Activated B cell treated with CpG ODN at 0.5 μM for 24 hours (primary cell): ENCODE measurements at regions not wholly inside any gene's neighbourhood (a gene's known extent, or its start where the extent isn't known, plus 50 kb on each side); places are given as distances from the start of the nearest gene placed in this dataset.
"Not testable (repeated sequence)": the region's sequence is repeated elsewhere in the genome, so short reads cannot be mapped to it uniquely, and the experiment has no call there.

Source experiments
- ATAC-seq: fragments of 200-7000 bp; cut with Tn5 transposase; one replicate; pipeline ENCODE4 v1.10.0; 2021; ENCODE audit warnings: low read depth, mild to moderate bottlenecking, moderate library complexity
- CTCF ChIA-PET: fragments of 350-600 bp; sonication (Branson Sonifier 250); formaldehyde crosslinking; loops from one replicate; lab custom pipeline; 2021; ENCODE audit warnings: antibody characterized with exemption; lab: Charles Lee
- POLR2A ChIA-PET: fragments of 350-600 bp; sonication (Branson Sonifier 250); formaldehyde crosslinking; loops from one replicate; lab custom pipeline; 2021; ENCODE audit warnings: antibody characterized with exemption; lab: Charles Lee
- DNase-seq: peaks from one replicate; pipeline ENCODE4 v3.0.0; 2022
- H3K27ac Mint-ChIP-seq: one replicate; pipeline ENCODE4 v1.8.0; 2020; ENCODE audit warnings: mixed read lengths
- H3K27me3 Mint-ChIP-seq: one replicate; pipeline ENCODE4 v1.8.0; 2021; ENCODE audit warnings: mixed read lengths
- H3K36me3 Mint-ChIP-seq: one replicate; pipeline ENCODE4 v1.8.0; 2021; ENCODE audit warnings: low read depth, mixed read lengths
- H3K4me1 Mint-ChIP-seq: one replicate; pipeline ENCODE4 v1.8.0; 2021; ENCODE audit warnings: mixed read lengths
- H3K4me3 Mint-ChIP-seq: one replicate; pipeline ENCODE4 v1.8.0; 2020; ENCODE audit warnings: mild to moderate bottlenecking, mixed read lengths
- H3K9me3 Mint-ChIP-seq: one replicate; pipeline ENCODE4 v1.8.0; 2020; ENCODE audit warnings: mixed read lengths
- intact Hi-C: fragments of 100-400 bp; cut with micrococcal nuclease; formaldehyde crosslinking; loops from one replicate; pipeline ENCODE4 v1.15.1; 2024
- TF ChIP-seq, protein P1 (sequence below): fragments of 200-600 bp; IDR thresholded peaks from one replicate; pipeline ENCODE4 v1.8.0; 2022; ENCODE audit warnings: antibody characterized with exemption, mild to moderate bottlenecking

DNA sequence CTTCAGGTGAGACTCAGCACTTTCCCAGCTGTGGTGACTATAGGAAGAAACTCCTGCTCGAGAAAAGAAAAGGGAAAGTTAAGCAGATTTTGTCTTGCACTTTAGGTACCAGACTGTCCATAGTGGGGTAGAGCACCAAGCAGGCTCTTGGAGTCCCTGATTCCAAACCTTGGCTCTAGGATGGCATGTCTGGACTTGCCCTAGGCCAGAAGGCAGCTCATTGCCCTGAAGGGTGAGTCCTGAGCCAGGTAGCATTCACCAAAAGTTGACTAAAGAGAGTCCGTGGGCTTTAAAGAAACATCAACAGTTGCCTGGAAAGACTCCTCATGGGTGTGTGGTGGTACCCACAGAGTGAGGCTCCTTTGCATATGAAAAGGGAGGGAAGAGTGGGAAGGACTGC lies 145.2 kb upstream of the SNX7 start:
- CTCF ChIA-PET = no interaction called here

DNA sequence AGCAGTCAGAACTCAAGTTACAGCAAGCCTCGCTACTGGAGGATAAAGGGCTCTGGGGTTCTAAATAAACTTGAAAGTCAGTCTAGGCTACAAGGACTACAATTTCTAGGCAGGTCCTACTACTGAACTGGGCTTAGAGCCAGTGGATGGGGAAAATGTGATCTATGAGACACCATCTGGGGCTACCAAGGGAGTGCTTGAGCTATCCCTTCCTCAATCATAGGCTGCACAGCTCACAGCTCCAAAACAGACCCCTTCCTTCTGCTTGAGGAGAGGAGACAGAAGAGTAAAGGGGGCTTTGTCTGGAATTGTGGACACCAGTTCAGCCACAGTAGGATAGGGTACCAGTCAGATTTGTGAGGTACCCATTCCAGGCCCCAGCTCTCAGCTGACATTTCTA lies 145.8 kb upstream of the SNX7 start:
- TF ChIP-seq, protein P1, sequence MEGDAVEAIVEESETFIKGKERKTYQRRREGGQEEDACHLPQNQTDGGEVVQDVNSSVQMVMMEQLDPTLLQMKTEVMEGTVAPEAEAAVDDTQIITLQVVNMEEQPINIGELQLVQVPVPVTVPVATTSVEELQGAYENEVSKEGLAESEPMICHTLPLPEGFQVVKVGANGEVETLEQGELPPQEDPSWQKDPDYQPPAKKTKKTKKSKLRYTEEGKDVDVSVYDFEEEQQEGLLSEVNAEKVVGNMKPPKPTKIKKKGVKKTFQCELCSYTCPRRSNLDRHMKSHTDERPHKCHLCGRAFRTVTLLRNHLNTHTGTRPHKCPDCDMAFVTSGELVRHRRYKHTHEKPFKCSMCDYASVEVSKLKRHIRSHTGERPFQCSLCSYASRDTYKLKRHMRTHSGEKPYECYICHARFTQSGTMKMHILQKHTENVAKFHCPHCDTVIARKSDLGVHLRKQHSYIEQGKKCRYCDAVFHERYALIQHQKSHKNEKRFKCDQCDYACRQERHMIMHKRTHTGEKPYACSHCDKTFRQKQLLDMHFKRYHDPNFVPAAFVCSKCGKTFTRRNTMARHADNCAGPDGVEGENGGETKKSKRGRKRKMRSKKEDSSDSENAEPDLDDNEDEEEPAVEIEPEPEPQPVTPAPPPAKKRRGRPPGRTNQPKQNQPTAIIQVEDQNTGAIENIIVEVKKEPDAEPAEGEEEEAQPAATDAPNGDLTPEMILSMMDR = no peak
- POLR2A ChIA-PET = no interaction called here

More for the DNA sequence above, 145.2 kb upstream of the SNX7 start:
- no peaks in the 10 kb centered on the region for H3K36me3 Mint-ChIP-seq
- H3K4me1 Mint-ChIP-seq = no peaks in the 10 kb centered on the region
- TF ChIP-seq, protein P1 = no peak
- no peak overlapping the region for H3K27ac Mint-ChIP-seq
- H3K4me3 Mint-ChIP-seq = no peak overlapping the region
- POLR2A ChIA-PET = no interaction called here
- no peak for ATAC-seq
- H3K9me3 Mint-ChIP-seq = peaks cover 8% of the 10 kb centered on the region
- intact Hi-C loops = no loop called here
- no peak for DNase-seq
- H3K27me3 Mint-ChIP-seq = no peaks in the 10 kb centered on the region

DNA sequence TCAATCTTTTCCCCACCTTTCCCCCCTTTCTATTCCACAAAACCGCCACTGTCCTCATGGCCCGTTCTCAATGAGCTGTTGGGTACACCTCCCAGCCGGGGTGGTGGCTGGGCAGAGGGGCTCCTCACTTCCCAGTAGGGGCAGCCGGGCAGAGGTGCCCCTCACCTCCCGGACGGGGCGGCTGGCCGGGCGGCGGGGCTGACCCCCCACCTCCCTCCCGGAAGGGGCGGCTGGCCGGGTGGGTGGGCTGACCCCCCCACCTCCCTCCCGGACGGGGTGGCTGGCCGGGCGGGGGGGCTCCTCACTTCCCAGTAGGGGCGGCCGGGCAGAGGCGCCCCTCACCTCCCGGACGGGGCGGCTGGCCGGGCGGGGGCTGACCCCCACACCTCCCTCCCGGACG lies 149.3 kb upstream of the SNX7 start:
- CTCF ChIA-PET, H3K4me3 Mint-ChIP-seq, H3K9me3 Mint-ChIP-seq, H3K4me1 Mint-ChIP-seq, H3K27ac Mint-ChIP-seq, ATAC-seq, H3K27me3 Mint-ChIP-seq, intact Hi-C loops, DNase-seq, H3K36me3 Mint-ChIP-seq, POLR2A ChIA-PET: not testable (repeated sequence)

More for the DNA sequence above, 145.8 kb upstream of the SNX7 start:
- no peak for ATAC-seq
- H3K27ac Mint-ChIP-seq = no peak overlapping the region
- no peaks in the 10 kb centered on the region for H3K36me3 Mint-ChIP-seq
- H3K9me3 Mint-ChIP-seq = peaks cover 9% of the 10 kb centered on the region
- intact Hi-C loops = no loop called here
- CTCF ChIA-PET = interaction anchor here (0.6 kb wide), 1 partner anchor 1099 kb away, joined by 3 read pairs; no protein-coding TSS in a partner anchor
- H3K4me3 Mint-ChIP-seq = no peak overlapping the region
- no peaks in the 10 kb centered on the region for H3K27me3 Mint-ChIP-seq
- H3K4me1 Mint-ChIP-seq = no peaks in the 10 kb centered on the region
- DNase-seq = no peak

DNA sequence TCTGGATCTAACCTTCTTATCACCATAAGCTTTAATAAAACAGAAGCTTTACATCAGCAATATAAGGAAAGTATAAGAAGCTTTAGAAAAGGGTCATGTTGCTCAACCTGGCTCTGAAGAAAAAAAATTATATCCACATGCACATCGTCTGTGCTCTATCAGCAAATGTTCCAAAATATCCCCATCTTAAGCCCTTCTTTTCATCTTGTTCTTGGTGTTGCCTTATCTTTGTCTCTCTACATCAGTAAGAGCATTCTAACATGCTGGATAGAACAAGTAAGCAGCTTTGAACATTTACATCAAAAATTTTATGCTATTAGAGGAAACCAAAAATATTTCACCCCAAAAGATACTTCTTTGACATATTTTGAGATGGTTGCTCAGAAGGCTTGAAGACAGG lies 157.8 kb upstream of the SNX7 start:
- no peaks in the 10 kb centered on the region for H3K27me3 Mint-ChIP-seq
- no peak for ATAC-seq
- POLR2A ChIA-PET = no interaction called here

DNA sequence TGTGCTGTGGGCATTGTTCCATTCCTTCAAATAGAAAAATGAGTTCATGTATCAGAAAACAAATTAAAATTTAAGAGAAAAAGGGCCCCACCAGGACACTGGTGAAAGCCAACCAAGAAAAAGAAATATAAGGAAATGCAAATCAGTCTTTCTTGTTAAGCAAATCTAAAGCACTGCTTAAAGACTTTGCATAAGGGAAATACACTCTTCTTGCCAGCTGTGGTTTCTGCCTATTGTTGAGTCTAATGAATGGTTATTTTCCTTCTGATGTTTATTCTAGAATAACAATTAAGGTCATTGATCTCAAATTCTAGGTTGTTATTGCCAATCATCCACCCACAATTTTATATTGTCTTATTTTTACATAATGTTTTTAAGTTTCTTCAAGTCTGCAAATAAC lies 158.6 kb upstream of the SNX7 start:
- H3K27me3 Mint-ChIP-seq = no peaks in the 10 kb centered on the region
- H3K36me3 Mint-ChIP-seq = no peaks in the 10 kb centered on the region
- ChIA-PET POLR2A (no interaction called here), CTCF (no interaction called here)
- no peak overlapping the region for H3K27ac Mint-ChIP-seq
- intact Hi-C loops = no loop called here
- ATAC-seq (no peak), DNase-seq (no peak)
- H3K4me3 Mint-ChIP-seq = no peak overlapping the region
- H3K4me1 Mint-ChIP-seq = no peaks in the 10 kb centered on the region
- TF ChIP-seq, protein P1 = no peak
- peaks cover 16% of the 10 kb centered on the region for H3K9me3 Mint-ChIP-seq

More for the DNA sequence above, 157.8 kb upstream of the SNX7 start:
- TF ChIP-seq, protein P1 = no peak
- Mint-ChIP-seq H3K9me3 (peaks cover 16% of the 10 kb centered on the region), H3K4me1 (no peaks in the 10 kb centered on the region), H3K4me3 (no peak overlapping the region), H3K27ac (no peak overlapping the region), H3K36me3 (no peaks in the 10 kb centered on the region)
- CTCF ChIA-PET = no interaction called here
- intact Hi-C loops = no loop called here
- DNase-seq = no peak

DNA sequence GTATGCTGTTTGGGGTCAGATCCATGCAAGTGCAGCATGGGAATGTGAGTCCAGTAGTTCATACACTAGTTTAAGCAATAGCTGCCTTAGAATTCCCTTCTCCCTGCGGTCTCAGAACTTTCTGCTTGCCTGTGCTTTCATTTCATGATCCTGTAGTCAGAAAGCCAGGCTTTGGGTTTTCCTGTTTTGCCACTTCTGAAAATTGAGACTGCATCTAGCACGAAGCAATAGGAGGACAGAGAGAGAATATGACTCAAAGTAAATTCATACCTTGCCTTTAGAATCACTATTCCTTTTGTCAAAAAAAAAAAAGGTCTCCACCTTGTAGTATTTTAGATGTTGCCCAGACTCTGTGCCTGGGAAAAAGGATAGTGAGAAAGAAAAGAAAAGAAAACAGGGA lies 161.2 kb upstream of the SNX7 start:
- Mint-ChIP-seq H3K4me3 (no peak overlapping the region), H3K4me1 (no peaks in the 10 kb centered on the region), H3K27me3 (no peaks in the 10 kb centered on the region), H3K27ac (no peak overlapping the region), H3K36me3 (no peaks in the 10 kb centered on the region), H3K9me3 (peaks cover 5% of the 10 kb centered on the region)
- DNase-seq (no peak), ATAC-seq (no peak)
- TF ChIP-seq, protein P1 = no peak
- intact Hi-C loops = no loop called here
- ChIA-PET CTCF (no interaction called here), POLR2A (no interaction called here)
